A549 (cell line): ENCODE measurements at regions not wholly inside any gene's neighbourhood (a gene's known extent, or its start where the extent isn't known, plus 50 kb on each side); places are given as distances from the start of the nearest gene placed in this dataset.

Source experiments
- ATAC-seq, 2 experiments: fragments of 200-7000 bp in 1 of 2; fragments of >200 bp in 1 of 2; cut with Nextera tagmentation in 1 of 2; cut with Tn5 transposase in 1 of 2; 3 replicates each; pipeline versions ENCODE4 v1.8.0 to v1.9.1; 2018 to 2020; ENCODE audit warnings: mild to moderate bottlenecking in 1 of 2, moderate library complexity in 1 of 2
- CTCF ChIA-PET: fragments of 300-600 bp; sonication (Branson Sonifier 250); formaldehyde crosslinking; extraction: SDS; loops from one replicate; lab custom pipeline; 2021; ENCODE audit warnings: antibody characterized with exemption, inconsistent platforms; lab: Yijun Ruan, JAX
- POLR2A ChIA-PET: fragments of 350-600 bp; formaldehyde crosslinking; extraction: SDS; loops from one replicate; lab custom pipeline; 2021; ENCODE audit warnings: antibody characterized with exemption, inconsistent platforms; lab: Yijun Ruan, JAX
- DNase-seq, 2 experiments: peaks; one replicate each; pipeline versions ENCODE4 v3.0.0 to v3.0.0-alpha.2; 2011 to 2016; ENCODE audit warnings: low read depth in 1 of 2, low spot score in 1 of 2
- FAIRE-seq: peaks from 2 replicates; lab custom pipeline; 2011; peaks lifted over from hg19 to GRCh38; lab: Jason Lieb, UNC
- H3K27ac ChIP-seq, 2 experiments: fragments of >200 bp; sonication (Bioruptor Twin); formaldehyde crosslinking; 3 replicates each; pipeline ENCODE4 v1.5.1; 2016 to 2017
- H3K4me1 ChIP-seq: fragments of >200 bp; sonication (Bioruptor Twin); formaldehyde crosslinking; 3 replicates; pipeline ENCODE4 v1.6.1; 2016
- H3K4me2 ChIP-seq: fragments of >200 bp; sonication (Bioruptor Twin); formaldehyde crosslinking; 3 replicates; pipeline ENCODE4 v1.6.1; 2016
- H3K4me3 ChIP-seq: fragments of >200 bp; sonication (Bioruptor Twin); formaldehyde crosslinking; 3 replicates; pipeline ENCODE4 v1.5.1; 2016
- H3K9me3 ChIP-seq: fragments of >200 bp; sonication (Bioruptor Twin); formaldehyde crosslinking; 3 replicates; pipeline ENCODE4 v1.6.1; 2016
- ATOH8 ChIP-seq: fragments of 250-450 bp; sonication (Bioruptor Pico); IDR thresholded peaks from 2 replicates; pipeline ENCODE4 v1.5.0; 2020; ENCODE audit warnings: low read depth, mild to moderate bottlenecking, moderate library complexity
- BHLHE40 ChIP-seq: IDR thresholded peaks from 2 replicates; pipeline ENCODE4 v1.6.1; 2012; ENCODE audit warnings: low read depth, low read length, inconsistent platforms
- CEBPB ChIP-seq, 2 experiments: fragments of >200 bp in 1 of 2; sonication (Bioruptor Twin) in 1 of 2; formaldehyde crosslinking in 1 of 2; IDR thresholded peaks; 2 replicates each; pipeline ENCODE4 v1.6.1; 2012 to 2016
- EHMT2 ChIP-seq: fragments of 200-600 bp; sonication (generic); IDR thresholded peaks from 2 replicates; pipeline ENCODE4 v1.6.1; 2016; ENCODE audit warnings: antibody characterized with exemption, low read depth, mild to moderate bottlenecking, moderate library complexity
- EP300 ChIP-seq, 2 experiments: fragments of >200 bp; sonication (Bioruptor Twin); formaldehyde crosslinking; IDR thresholded peaks; 2 replicates in 1 of 2; 3 replicates in 1 of 2; pipeline ENCODE4 v1.6.1; 2016 to 2017
- ESRRA ChIP-seq: fragments of 150-350 bp; IDR thresholded peaks from 2 replicates; pipeline ENCODE4 v1.6.1; 2014; ENCODE audit warnings: mild to moderate bottlenecking, low read length, borderline replicate concordance
- FOSL2 ChIP-seq, 2 experiments: fragments of 450-650 bp in 1 of 2; fragments of >200 bp in 1 of 2; sonication (Bioruptor Twin) in 1 of 2; formaldehyde crosslinking; IDR thresholded peaks; 2 replicates each; pipeline versions ENCODE4 v1.5.0 to v1.6.1; 2016 to 2020; ENCODE audit warnings: mild to moderate bottlenecking in 1 of 2, moderate library complexity in 1 of 2
- HOXB13 ChIP-seq: fragments of 250-450 bp; sonication (Bioruptor Pico); IDR thresholded peaks from 2 replicates; pipeline ENCODE4 v1.5.0; 2020; ENCODE audit warnings: low read depth, mild to moderate bottlenecking, moderate library complexity
- JUN ChIP-seq, 2 experiments: fragments of >200 bp; sonication (Bioruptor Twin); formaldehyde crosslinking; IDR thresholded peaks; 2 replicates in 1 of 2; 3 replicates in 1 of 2; pipeline ENCODE4 v1.6.1; 2016 to 2017
- KDM1A ChIP-seq: fragments of 200-600 bp; sonication (generic); IDR thresholded peaks from 2 replicates; pipeline ENCODE4 v1.6.1; 2016; ENCODE audit warnings: low read depth, mild to moderate bottlenecking
- MAZ ChIP-seq: fragments of 150-350 bp; IDR thresholded peaks from 2 replicates; pipeline ENCODE4 v1.6.1; 2014; ENCODE audit warnings: antibody characterized with exemption, low read depth, low read length, borderline replicate concordance
- MYC ChIP-seq: IDR thresholded peaks from 2 replicates; pipeline ENCODE4 v1.6.1; 2012; ENCODE audit warnings: mild to moderate bottlenecking, inconsistent platforms, low read length, improper control_type of control experiment, borderline replicate concordance
- NPAS2 ChIP-seq: fragments of 250-450 bp; sonication (Bioruptor Pico); IDR thresholded peaks from 2 replicates; pipeline ENCODE4 v1.8.0; 2022; ENCODE audit warnings: mild to moderate bottlenecking, moderate library complexity, borderline replicate concordance
- NR3C1 ChIP-seq: fragments of >200 bp; sonication (Bioruptor Twin); formaldehyde crosslinking; IDR thresholded peaks from 3 replicates; pipeline ENCODE4 v1.6.1; 2017
- PHF8 ChIP-seq: fragments of 200-600 bp; sonication (generic); IDR thresholded peaks from 2 replicates; pipeline ENCODE4 v1.6.1; 2016; ENCODE audit warnings: low read depth, mild to moderate bottlenecking, antibody characterized with exemption, moderate library complexity, borderline replicate concordance
- POLR2AphosphoS2 ChIP-seq: conservative IDR thresholded peaks from 2 replicates; pipeline ENCODE4 v1.6.1; 2012; ENCODE audit warnings: low read length, improper control_type of control experiment, inconsistent platforms
- RCOR1 ChIP-seq: fragments of 150-350 bp; IDR thresholded peaks from 2 replicates; pipeline ENCODE4 v1.6.1; 2014; ENCODE audit warnings: antibody characterized with exemption, low read length, low read depth
- SMC3 ChIP-seq: fragments of >200 bp; sonication (Bioruptor Twin); formaldehyde crosslinking; IDR thresholded peaks from 3 replicates; pipeline ENCODE4 v1.6.1; 2018; ENCODE audit warnings: inconsistent platforms
- TP53 ChIP-seq: fragments of 250-450 bp; sonication (Bioruptor Pico); IDR thresholded peaks from 2 replicates; pipeline ENCODE4 v1.5.0; 2021; ENCODE audit warnings: mild to moderate bottlenecking, moderate library complexity
- ZFP36 ChIP-seq: fragments of 450-650 bp; IDR thresholded peaks from 2 replicates; pipeline ENCODE4 v1.6.1; 2014; ENCODE audit warnings: borderline replicate concordance; ENCODE audit not compliant: partially characterized antibody
- ZNF302 ChIP-seq: fragments of 250-450 bp; sonication (Bioruptor Pico); IDR thresholded peaks from 2 replicates; pipeline ENCODE4 v1.9.0; 2021; ENCODE audit warnings: inconsistent platforms, mild to moderate bottlenecking, moderate library complexity
- ZSCAN20 ChIP-seq: fragments of 250-450 bp; sonication (Bioruptor Pico); IDR thresholded peaks from 2 replicates; pipeline ENCODE4 v1.8.0; 2022; ENCODE audit warnings: mild to moderate bottlenecking, moderate library complexity
- WGBS: methylation state at CpG from one replicate; pipeline ENCODE4 v1.1.6; 2017; ENCODE audit errors: missing lambda C conversion rate; 5-methylcytosine and 5-hydroxymethylcytosine counted together
- TF ChIP-seq, protein P1 (sequence below): fragments of >200 bp; sonication (Bioruptor Twin); formaldehyde crosslinking; IDR thresholded peaks from 3 replicates; pipeline ENCODE4 v1.6.1; 2016
- TF ChIP-seq, protein P2 (sequence below): fragments of >200 bp; sonication (Bioruptor Twin); formaldehyde crosslinking; IDR thresholded peaks from 2 replicates; pipeline ENCODE4 v1.6.1; 2016

DNA sequence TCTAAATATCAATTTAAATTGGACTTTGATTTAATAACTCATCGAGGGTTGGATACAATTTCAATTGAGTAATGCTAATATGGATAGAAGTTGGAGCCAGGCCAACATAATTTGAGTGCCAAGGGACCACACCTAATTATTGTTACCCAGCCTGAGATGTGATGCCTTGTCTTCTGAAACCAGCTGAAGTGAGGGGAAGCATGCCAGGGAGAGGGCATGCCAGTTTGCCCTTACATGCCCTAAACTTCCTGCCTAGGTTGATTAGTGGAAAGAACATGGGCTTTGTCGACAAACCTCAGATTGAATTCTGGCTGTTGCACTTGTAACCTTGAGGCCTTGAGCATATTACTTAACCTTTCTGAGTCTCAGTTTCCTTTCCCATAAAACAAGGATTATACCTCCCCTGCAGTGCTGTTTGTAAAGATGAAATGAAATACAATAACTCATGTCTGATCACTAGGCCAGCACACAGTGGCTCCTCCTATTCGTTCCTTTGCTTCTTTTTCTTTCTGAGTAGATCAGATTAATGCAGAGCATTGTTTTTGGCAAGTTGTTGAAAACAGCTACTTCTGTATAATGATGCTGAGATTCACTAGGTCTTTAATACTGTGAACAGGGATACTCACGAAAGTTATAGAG lies 412.8 kb downstream of the TLE4 start:
- H3K9me3 ChIP-seq = no peaks in the 10 kb centered on the region
- WGBS = 42% methylated on average over 4 of the region's 4 CpGs
- H3K4me1 ChIP-seq = no peaks in the 10 kb centered on the region
- POLR2A ChIA-PET = no interaction called here
- CTCF ChIA-PET = no interaction called here
- no peak for DNase-seq
- H3K4me2 ChIP-seq = no peak overlapping the region
- no peak for FAIRE-seq
- no peak overlapping the region for H3K4me3 ChIP-seq
- H3K27ac ChIP-seq = no peak overlapping the region
- no peak for ATAC-seq
- TF ChIP-seq BHLHE40 = no peak
- TF ChIP-seq MAZ = no peak
- no peak for TF ChIP-seq JUN (IDR thresholded peaks at IDR 0.05)
- TF ChIP-seq ZFP36 = no peak
- no peak for TF ChIP-seq ESRRA
- TF ChIP-seq, protein P1, sequence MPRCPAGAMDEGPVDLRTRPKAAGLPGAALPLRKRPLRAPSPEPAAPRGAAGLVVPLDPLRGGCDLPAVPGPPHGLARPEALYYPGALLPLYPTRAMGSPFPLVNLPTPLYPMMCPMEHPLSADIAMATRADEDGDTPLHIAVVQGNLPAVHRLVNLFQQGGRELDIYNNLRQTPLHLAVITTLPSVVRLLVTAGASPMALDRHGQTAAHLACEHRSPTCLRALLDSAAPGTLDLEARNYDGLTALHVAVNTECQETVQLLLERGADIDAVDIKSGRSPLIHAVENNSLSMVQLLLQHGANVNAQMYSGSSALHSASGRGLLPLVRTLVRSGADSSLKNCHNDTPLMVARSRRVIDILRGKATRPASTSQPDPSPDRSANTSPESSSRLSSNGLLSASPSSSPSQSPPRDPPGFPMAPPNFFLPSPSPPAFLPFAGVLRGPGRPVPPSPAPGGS = no peak
- no peak for TF ChIP-seq KDM1A
- TF ChIP-seq ATOH8 (CRISPR knock-in tag) = no peak
- no peak for TF ChIP-seq TP53 (CRISPR knock-in tag)
- no peak for TF ChIP-seq NR3C1
- TF ChIP-seq CEBPB (IDR thresholded peaks at IDR 0.05) = no peak
- no peak for TF ChIP-seq EP300 (IDR thresholded peaks at IDR 0.05)
- no peak for TF ChIP-seq SMC3
- TF ChIP-seq, protein P2, sequence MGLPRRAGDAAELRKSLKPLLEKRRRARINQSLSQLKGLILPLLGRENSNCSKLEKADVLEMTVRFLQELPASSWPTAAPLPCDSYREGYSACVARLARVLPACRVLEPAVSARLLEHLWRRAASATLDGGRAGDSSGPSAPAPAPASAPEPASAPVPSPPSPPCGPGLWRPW = no peak
- no peak for TF ChIP-seq MYC
- TF ChIP-seq POLR2AphosphoS2 = no peak

DNA sequence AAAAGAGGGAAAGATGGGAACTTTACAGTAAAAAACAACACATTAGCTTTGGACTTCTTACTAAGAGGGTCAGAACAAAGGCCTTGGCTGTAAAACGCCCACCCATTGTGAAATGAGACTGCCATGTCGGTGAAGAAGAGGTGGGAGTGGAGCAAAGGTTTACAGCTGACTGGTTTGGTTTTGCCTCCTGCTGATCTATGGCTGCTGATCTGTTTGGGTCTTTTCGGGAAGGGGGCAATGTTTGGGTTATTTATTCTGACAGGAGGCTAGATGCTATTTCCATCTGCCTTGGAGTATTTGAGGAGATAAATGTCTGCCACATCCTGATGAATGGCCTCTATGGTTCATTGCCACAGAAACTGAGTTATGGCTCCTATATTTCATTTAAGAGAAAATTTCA lies 408.7 kb downstream of the TLE4 start:
- Histone ChIP-seq H3K4me2 (no peak overlapping the region), H3K27ac (no peak overlapping the region), H3K4me3 (no peak overlapping the region), H3K4me1 (no peaks in the 10 kb centered on the region), H3K9me3 (no peaks in the 10 kb centered on the region)
- ChIA-PET CTCF (no interaction called here), POLR2A (no interaction called here)
- TF ChIP-seq ZNF302 (CRISPR knock-in tag) (no peak), ESRRA (no peak), ZSCAN20 (no peak), NPAS2 (CRISPR knock-in tag) (no peak), RCOR1 (no peak), EHMT2 (no peak), FOSL2 (IDR thresholded peaks at IDR 0.05) (no peak), FOSL2 (CRISPR knock-in tag; IDR thresholded peaks at IDR 0.05) (no peak)
- DNase-seq (no peak), ATAC-seq (no peak), FAIRE-seq (no peak)
- WGBS = 15% methylated on average over 3 of the region's 3 CpGs

DNA sequence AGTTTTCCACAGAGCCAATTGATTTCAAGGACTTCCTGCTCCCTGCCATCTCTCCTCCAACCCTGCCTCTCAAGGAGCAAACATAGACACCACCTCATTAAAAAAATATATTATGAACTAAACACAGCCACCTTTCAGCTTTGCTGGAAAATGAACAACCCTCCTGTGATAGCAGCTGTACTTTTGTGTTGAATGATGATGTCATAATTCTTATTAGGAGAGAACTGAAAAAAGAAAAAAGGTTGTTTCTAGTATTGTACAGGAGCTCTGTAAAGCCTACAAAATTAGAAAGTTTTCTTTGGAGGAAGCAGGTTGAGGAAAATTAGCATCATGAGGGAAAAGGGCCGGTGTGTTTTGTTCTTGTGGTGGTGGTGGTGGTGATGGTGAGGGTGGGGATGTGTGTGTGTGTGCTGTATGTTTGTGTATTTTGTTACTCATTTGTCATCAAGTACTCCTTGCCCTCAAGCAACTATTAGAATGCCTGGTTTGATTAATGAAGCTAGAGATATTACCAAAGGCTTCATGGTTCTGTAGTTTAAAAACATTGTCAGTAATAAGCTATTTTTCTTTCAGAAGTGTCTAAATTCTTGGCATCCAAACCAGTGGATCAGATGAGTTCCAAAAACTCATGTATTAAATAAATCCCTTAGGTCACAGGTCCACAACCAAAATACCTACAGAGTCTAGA lies 405.9 kb downstream of the TLE4 start:
- Histone ChIP-seq H3K9me3 (no peaks in the 10 kb centered on the region), H3K4me3 (no peak overlapping the region), H3K27ac (no peak overlapping the region), H3K4me2 (no peak overlapping the region), H3K4me1 (no peaks in the 10 kb centered on the region)
- CTCF ChIA-PET = no interaction called here
- no peak for TF ChIP-seq ZFP36
- TF ChIP-seq HOXB13 (CRISPR knock-in tag) = no peak
- TF ChIP-seq EP300 (IDR thresholded peaks at IDR 0.05) = no peak
- no peak for TF ChIP-seq TP53 (CRISPR knock-in tag)
- no peak for TF ChIP-seq PHF8
- TF ChIP-seq ZSCAN20 = no peak
- no peak for TF ChIP-seq ESRRA
- no peak for TF ChIP-seq CEBPB (IDR thresholded peaks at IDR 0.05)
- TF ChIP-seq, protein P1 = no peak
- TF ChIP-seq POLR2AphosphoS2 = no peak
- WGBS = 39% methylated on average over 1 of the region's 1 CpG
- POLR2A ChIA-PET = no interaction called here
- no peak for DNase-seq
- no peak for FAIRE-seq
- ATAC-seq = no peak
